ENCODE measurements at regions not wholly inside any gene's neighbourhood (a gene's known extent, or its start where the extent isn't known, plus 50 kb on each side); places are given as distances from the start of the nearest gene placed in this dataset.

GRCh38 chr4:84385203-84385602, 113.9 kb downstream of the NKX6-1 start:
- TF ChIP-seq CTCF (IDR thresholded peaks at IDR 0.05) (no peak), POLR2A (IDR thresholded peaks at IDR 0.05) (no peak), EP300 (IDR thresholded peaks at IDR 0.05) (no peak)

Data from tibial nerve (tissue), 4 donors.